COLO668 (cell line): ENCODE measurements at regions not wholly inside any gene's neighbourhood (a gene's known extent, or its start where the extent isn't known, plus 50 kb on each side); places are given as distances from the start of the nearest gene placed in this dataset.

ENCODE experiments used
- DNase-seq: peaks from one replicate; lab custom pipeline; 2025; ENCODE audit not compliant: unreplicated experiment; lab: John Stamatoyannopoulos, UW

DNA sequence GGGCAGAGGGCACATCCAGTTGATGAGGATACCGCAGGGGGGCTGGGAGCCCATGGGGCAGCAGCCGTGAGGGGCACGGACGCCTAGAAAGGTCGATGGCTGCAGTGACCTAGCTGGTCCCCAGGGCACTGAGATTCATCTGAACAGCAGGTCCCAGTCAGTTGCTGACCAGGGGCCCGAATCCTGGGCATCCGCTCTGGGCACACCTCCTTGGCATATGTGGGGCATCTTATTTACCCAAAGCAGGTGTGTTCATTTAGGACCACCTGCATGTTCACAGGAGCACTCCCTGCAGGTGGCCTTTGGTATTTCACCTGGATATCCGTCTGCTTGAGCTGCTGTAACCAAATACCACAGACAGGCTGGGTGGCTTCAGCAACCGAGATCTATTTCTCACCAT lies 72.0 kb upstream of the ODC1 start:
- peak; percentile 35 for DNase-seq

DNA sequence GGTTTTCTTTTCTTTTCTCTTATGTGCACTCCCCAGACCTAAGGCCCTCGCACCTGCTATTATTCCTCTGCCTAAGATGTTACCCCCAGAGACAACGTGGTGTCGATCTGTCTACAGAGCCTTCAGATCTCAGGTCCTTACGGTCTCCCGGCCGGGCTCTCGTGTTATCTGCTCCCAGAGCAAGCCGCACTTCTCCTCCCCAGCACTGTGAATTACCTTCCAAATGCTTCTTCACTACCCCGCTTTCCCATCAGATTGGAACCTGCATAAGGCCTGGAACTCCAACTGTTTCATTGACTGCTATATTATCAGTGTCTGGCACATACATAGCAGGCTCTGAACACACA lies 71.2 kb upstream of the ODC1 start:
- DNase-seq = no peak

- DNase-seq = no peak
Observed at GRCh38 chr2:10518470-10519393, 70.6 kb upstream of the ODC1 start.

- no peak for DNase-seq
Observed at GRCh38 chr2:10517351-10518043, 69.4 kb upstream of the ODC1 start.

GRCh38 chr2:10515887-10516286 lies 67.8 kb upstream of the ODC1 start:
- no peak for DNase-seq

GRCh38 chr2:10514743-10515142 lies 66.6 kb upstream of the ODC1 start:
- no peak for DNase-seq

GRCh38 chr2:10514273-10514672 lies 66.1 kb upstream of the ODC1 start:
- DNase-seq = no peak

- no peak for DNase-seq
Observed at GRCh38 chr2:10513201-10513600, 65.1 kb upstream of the ODC1 start.

DNA sequence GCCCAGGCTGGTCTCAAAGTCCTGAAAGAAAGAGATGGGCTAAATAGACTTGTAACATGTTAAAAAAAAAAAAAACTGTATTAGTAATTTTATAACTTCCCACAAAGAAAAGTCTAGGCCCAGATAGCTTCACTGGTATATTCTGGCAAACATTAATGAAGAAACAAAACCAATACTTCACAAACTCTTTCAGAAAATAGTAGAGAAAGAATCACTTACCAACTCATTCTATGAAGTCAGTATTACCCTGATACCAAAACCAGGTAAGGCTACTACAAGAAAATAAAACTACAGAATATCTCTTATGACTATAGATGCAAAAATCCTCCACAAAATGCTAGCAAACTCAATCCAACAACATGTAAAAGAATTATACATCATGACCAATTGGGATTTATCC lies 59.9 kb upstream of the ODC1 start:
- DNase-seq = no peak

DNA sequence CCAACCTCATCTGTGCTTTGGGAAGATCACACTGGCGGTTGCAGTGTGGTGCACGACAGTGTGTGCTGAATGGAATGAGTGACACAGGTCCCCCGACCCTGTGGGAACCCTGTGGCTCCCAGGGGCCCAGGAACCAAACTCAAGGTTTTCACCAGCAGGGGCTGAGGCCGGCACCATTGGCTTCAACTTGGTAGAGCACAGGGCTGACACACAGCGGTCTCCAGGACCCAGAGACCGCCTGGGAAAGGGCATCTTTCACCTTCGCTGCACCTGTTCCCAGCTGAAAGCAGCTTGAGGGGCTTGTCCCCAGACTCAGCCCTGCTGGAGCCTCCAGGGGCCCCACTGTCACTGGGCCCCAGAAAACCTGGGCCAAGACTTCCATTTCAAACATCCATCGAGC lies 59.0 kb upstream of the ODC1 start:
- DNase-seq = no peak

DNA sequence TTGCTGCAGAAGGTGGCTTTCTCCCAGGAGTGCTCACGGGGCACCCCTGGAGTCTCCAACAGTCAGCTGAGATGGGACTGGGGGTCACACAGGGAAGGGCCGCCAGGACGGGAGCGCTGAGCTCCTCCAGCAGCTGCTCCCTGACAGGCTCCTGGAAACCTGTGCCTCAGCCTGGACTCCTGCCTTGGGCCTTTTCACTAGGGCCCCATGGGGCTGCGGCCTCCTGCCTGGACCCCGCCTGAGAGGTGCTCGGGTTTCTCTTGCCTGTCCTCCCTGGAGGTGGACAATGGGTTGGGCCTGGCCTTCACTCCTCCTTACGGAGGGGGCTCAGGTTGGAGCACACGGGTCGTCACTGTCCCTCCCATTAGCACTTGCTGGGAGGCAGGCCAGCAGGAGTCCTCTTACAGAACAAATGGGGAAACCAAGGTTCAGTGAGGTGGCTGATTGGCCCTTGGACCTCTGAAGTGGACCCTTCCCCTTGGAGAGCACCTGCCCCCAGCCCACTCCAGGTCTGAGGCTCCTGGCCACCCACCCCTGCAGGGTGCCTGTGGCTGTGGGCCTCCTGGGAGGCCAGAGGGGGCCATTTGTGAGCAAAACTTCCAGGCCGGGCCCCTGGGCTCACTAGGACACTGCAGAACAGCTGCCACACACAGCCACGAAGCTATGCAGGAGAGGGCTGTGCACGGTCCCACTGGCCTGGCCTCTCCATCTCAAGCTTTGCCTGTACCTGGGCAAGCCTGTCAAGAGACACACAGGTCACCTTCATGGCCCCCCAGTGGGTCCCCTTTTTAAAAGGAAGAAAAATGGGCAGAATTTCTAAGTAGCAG lies 57.1 kb upstream of the ODC1 start:
- DNase-seq = no peak

- DNase-seq = no peak
Observed at GRCh38 chr2:10504370-10504993, 56.4 kb upstream of the ODC1 start.

GRCh38 chr2:10502803-10503107 lies 54.6 kb upstream of the ODC1 start:
- no peak for DNase-seq

GRCh38 chr2:10501980-10502802 lies 54.1 kb upstream of the ODC1 start:
- DNase-seq = no peak

DNA sequence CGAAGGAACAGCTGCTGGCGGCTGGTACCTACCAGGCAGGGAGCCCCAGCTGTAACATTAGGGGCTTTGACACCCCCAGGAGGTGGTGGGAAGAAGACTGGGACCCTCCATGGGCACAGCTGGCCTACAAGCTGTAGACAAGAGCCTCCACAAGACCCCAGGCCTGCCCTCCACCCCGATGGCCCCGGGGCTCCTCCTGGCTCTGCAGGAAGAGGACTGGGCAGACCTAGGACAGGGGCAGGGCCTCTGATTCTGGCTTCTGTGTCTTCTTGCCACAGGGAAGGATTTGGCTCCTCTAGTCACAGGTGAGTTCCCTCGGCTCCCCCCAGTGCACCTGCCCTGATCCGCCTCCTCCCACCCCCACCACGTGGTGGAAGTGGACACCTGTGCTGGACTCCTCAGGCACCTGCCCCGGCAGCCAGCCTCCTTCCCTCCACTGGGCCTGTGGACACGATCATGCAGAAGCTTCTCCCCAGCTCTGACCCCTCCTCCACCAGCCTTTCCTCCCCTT lies 53.4 kb upstream of the ODC1 start:
- peak; percentile 48 for DNase-seq

DNA sequence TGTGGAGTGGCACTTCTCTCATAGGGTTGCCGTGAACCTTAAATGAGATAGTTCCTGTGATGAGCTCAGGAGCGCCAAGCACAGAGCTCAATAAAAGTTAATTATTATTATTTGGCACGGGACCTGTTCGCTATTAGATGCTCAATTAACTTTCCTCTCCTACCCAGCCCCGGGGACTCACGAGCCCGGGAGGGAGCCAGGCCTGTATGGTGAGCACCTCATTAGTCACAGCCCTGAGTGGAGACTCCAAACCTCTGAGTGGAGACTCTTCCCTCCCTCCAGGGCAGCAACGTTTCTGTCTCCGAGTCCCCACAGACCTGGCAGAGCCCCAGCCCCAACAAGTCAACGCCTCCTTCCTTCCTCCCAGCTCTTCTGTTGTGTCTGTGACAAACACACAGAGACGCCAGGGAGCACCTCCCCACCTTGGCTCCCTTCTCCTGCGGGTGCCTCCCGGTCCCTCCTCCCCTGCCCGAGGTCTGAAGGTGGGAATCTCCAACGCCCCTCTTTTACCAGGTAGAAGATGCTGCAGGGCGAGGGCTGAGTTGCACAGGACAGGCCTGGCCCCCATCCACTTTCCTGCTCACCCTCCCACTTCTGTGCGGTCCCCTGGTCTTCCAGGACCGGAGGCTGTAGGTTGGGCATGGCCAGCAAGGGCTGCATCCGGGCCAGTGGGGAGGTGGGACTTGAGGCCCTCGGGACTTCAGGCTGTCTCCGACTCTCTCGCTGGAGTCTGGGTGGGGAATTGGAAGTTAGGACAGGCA lies 52.7 kb upstream of the ODC1 start:
- DNase-seq = no peak

- DNase-seq = no peak
Observed at GRCh38 chr2:10499911-10500521, 51.9 kb upstream of the ODC1 start.

GRCh38 chr2:10499275-10499907 lies 51.3 kb upstream of the ODC1 start:
- no peak for DNase-seq
